SK-N-SH (cell line): ENCODE measurements at regions not wholly inside any gene's neighbourhood (a gene's known extent, or its start where the extent isn't known, plus 50 kb on each side); places are given as distances from the start of the nearest gene placed in this dataset.

ENCODE experiments used
- CTCF ChIA-PET: fragments of 300-600, 350-600 bp; formaldehyde crosslinking; extraction: SDS; loops from one replicate; lab custom pipeline; 2021; lab: Yijun Ruan, JAX
- POLR2A ChIA-PET: fragments of 350-600 bp; sonication (Branson Sonifier 250); formaldehyde crosslinking; extraction: SDS; loops from one replicate; lab custom pipeline; 2020; ENCODE audit warnings: antibody characterized with exemption, inconsistent platforms; lab: Yijun Ruan, JAX
- DNase-seq: peaks from one replicate; pipeline ENCODE4 v3.0.0; 2012
- H2AFZ ChIP-seq: fragments of 200-600 bp; sonication (generic); 2 replicates; pipeline ENCODE4 v1.8.1; 2016; ENCODE audit warnings: antibody characterized with exemption, mild to moderate bottlenecking, low read depth
- H3F3A ChIP-seq: fragments of 200-600 bp; sonication (generic); replicated peaks from 2 replicates; pipeline ENCODE3; 2016; ENCODE audit warnings: antibody characterized with exemption, mild to moderate bottlenecking; ENCODE audit not compliant: insufficient read depth
- H3K27ac ChIP-seq, 2 experiments: fragments of 200-500 bp in 1 of 2; fragments of 200-600 bp in 1 of 2; sonication (Bioruptor generic) in 1 of 2; sonication (generic), shearing (Covaris generic) in 1 of 2; 2 replicates each; pipeline versions ENCODE4 v1.5.1 to v1.6.1; 2014 to 2016; ENCODE audit warnings: low read depth in 2 of 2, inconsistent platforms in 1 of 2, low read length in 1 of 2, mild to moderate bottlenecking in 1 of 2, mixed read lengths in 1 of 2
- H3K27me3 ChIP-seq: fragments of 200-600 bp; sonication (generic), shearing (Covaris generic); 2 replicates; pipeline ENCODE4 v1.6.1; 2016; ENCODE audit warnings: mixed run types; ENCODE audit not compliant: insufficient read depth
- H3K36me3 ChIP-seq, 2 experiments: fragments of 200-500 bp in 1 of 2; fragments of 200-600 bp in 1 of 2; sonication (Bioruptor generic) in 1 of 2; sonication (generic) in 1 of 2; replicated peaks in 1 of 2; 2 replicates each; pipeline versions ENCODE3 to v1.5.1; 2014 to 2016; ENCODE audit warnings: low read length in 1 of 2, mild to moderate bottlenecking in 1 of 2; ENCODE audit not compliant: insufficient read depth in 2 of 2, control insufficient read depth in 1 of 2
- H3K4me1 ChIP-seq, 2 experiments: fragments of 200-500 bp in 1 of 2; fragments of 200-600 bp in 1 of 2; sonication (Bioruptor generic) in 1 of 2; sonication (generic), shearing (Covaris generic) in 1 of 2; 2 replicates each; pipeline versions ENCODE4 v1.5.1 to v1.6.1; 2014 to 2016; ENCODE audit warnings: low read depth in 1 of 2, low read length in 1 of 2, mixed run types in 1 of 2; ENCODE audit not compliant: insufficient read depth in 2 of 2, control insufficient read depth in 1 of 2
- H3K4me2 ChIP-seq: fragments of 200-600 bp; sonication (generic), shearing (Covaris generic); 2 replicates; pipeline ENCODE4 v1.6.1; 2017; ENCODE audit warnings: mixed run types
- H3K4me3 ChIP-seq, 2 experiments: fragments of 200-500 bp in 1 of 2; fragments of 200-600 bp in 1 of 2; sonication (Bioruptor generic) in 1 of 2; sonication (generic), shearing (Covaris generic) in 1 of 2; 2 replicates each; pipeline versions ENCODE4 v1.5.1 to v1.8.1; 2014 to 2016; ENCODE audit warnings: low read depth in 2 of 2, inconsistent platforms in 1 of 2, low read length in 1 of 2, mild to moderate bottlenecking in 1 of 2, mixed read lengths in 1 of 2, moderate library complexity in 1 of 2
- H3K79me2 ChIP-seq: fragments of 200-600 bp; sonication (generic); 2 replicates; pipeline ENCODE4 v1.8.1; 2017; ENCODE audit warnings: mild to moderate bottlenecking; ENCODE audit not compliant: insufficient read depth
- H3K9ac ChIP-seq: fragments of 200-600 bp; sonication (generic); 2 replicates; pipeline ENCODE4 v1.6.1; 2017; ENCODE audit warnings: mixed run types
- H3K9me2 ChIP-seq: fragments of 200-600 bp; sonication (generic); 2 replicates; pipeline ENCODE4 v1.6.1; 2017; ENCODE audit warnings: mixed run types
- H3K9me3 ChIP-seq: fragments of 200-600 bp; sonication (generic); 2 replicates; pipeline ENCODE4 v1.6.1; 2017; ENCODE audit warnings: mixed run types, mild to moderate bottlenecking, moderate library complexity
- H4K20me1 ChIP-seq: fragments of 200-600 bp; sonication (generic); 2 replicates; pipeline ENCODE4 v1.6.1; 2017; ENCODE audit warnings: mild to moderate bottlenecking, mixed run types; ENCODE audit not compliant: insufficient read depth
- CHD2 ChIP-seq: fragments of 150-350 bp; IDR thresholded peaks from 2 replicates; pipeline ENCODE4 v1.6.1; 2018; ENCODE audit warnings: low read length; ENCODE audit not compliant: partially characterized antibody
- EP300 ChIP-seq, 2 experiments: IDR thresholded peaks; 2 replicates each; pipeline versions ENCODE4 v1.4.0 to v1.6.1; 2012; ENCODE audit warnings: borderline replicate concordance in 1 of 2, low read depth in 1 of 2, low read length in 1 of 2
- FOXJ3 ChIP-seq: sonication (generic); formaldehyde crosslinking; IDR thresholded peaks from 2 replicates; pipeline ENCODE4 v1.5.1; 2020; ENCODE audit warnings: mild to moderate bottlenecking, missing genetic modification reagents
- FOXM1 ChIP-seq: IDR thresholded peaks from 2 replicates; pipeline ENCODE4 v1.4.0; 2012; ENCODE audit warnings: low read depth, mild to moderate bottlenecking
- GABPA ChIP-seq: IDR thresholded peaks from 2 replicates; pipeline ENCODE4 v1.4.0; 2012; ENCODE audit warnings: low read depth, mild to moderate bottlenecking
- NRF1 ChIP-seq: IDR thresholded peaks from 2 replicates; pipeline ENCODE4 v1.6.1; 2012; ENCODE audit warnings: low read depth, mild to moderate bottlenecking, low read length
- RAD21 ChIP-seq: IDR thresholded peaks from 2 replicates; pipeline ENCODE4 v1.6.1; 2012; ENCODE audit warnings: mild to moderate bottlenecking, low read length
- RCOR1 ChIP-seq: fragments of 150-350 bp; IDR thresholded peaks from 2 replicates; pipeline ENCODE4 v1.6.1; 2017; ENCODE audit warnings: antibody characterized with exemption, low read length
- RFX5 ChIP-seq: IDR thresholded peaks from 2 replicates; pipeline ENCODE4 v1.6.1; 2012; ENCODE audit warnings: mild to moderate bottlenecking, improper control_type of control experiment, low read length
- RXRA ChIP-seq: IDR thresholded peaks from 2 replicates; pipeline ENCODE4 v1.4.0; 2012; ENCODE audit warnings: low read depth, mild to moderate bottlenecking, borderline replicate concordance
- TCF12 ChIP-seq: IDR thresholded peaks from 2 replicates; pipeline ENCODE4 v1.4.0; 2012
- TEAD4 ChIP-seq: IDR thresholded peaks from 2 replicates; pipeline ENCODE4 v1.4.0; 2012; ENCODE audit warnings: mild to moderate bottlenecking, borderline replicate concordance; ENCODE audit not compliant: insufficient read depth
- YY1 ChIP-seq: IDR thresholded peaks from 2 replicates; pipeline ENCODE4 v1.4.0; 2012; ENCODE audit warnings: low read depth, mild to moderate bottlenecking
- WGBS: methylation state at CpG from one replicate; pipeline ENCODE4 v1.1.6; 2017; ENCODE audit warnings: low lambda C conversion rate; 5-methylcytosine and 5-hydroxymethylcytosine counted together

GRCh38 chr5:142512043-142513042, 173.5 kb downstream of the FGF1 start:
- H3F3A ChIP-seq: peaks cover 6% of the 10 kb centered on the region
- H3K9ac ChIP-seq: no peak overlapping the region
- no peak overlapping the region for H3K4me3 ChIP-seq
- H3K4me1 ChIP-seq: peaks cover 9 to 19% of the 10 kb centered on the region in 2 experiments; a peak in 3 of 4 replicates
- CTCF ChIA-PET: interaction anchor here (0.6 to 1.7 kb wide), 3 partner anchors 37 to 809 kb away, joined by 3 to 5 read pairs (median 3); no protein-coding TSS in a partner anchor
- no peaks in the 10 kb centered on the region for H3K9me3 ChIP-seq
- DNase-seq: no peak
- H3K79me2 ChIP-seq: no peaks in the 10 kb centered on the region
- H2AFZ ChIP-seq: no peak overlapping the region
- WGBS: 89% methylated on average over 16 of the region's 16 CpGs
- POLR2A ChIA-PET: interaction anchor here (0.7 kb wide), 1 partner anchor 19 kb away, joined by 4 read pairs; no protein-coding TSS in a partner anchor
- TF ChIP-seq TCF12 (no peak), GABPA (no peak), TEAD4 (no peak), CHD2 (no peak), EP300 (IDR thresholded peaks at IDR 0.05; ENCODE audit: borderline replicate concordance in 1 of 2, low read depth in 1 of 2, low read length in 1 of 2) (no peak), RFX5 (no peak), RAD21 (no peak), RXRA (no peak), FOXM1 (no peak), FOXJ3 (CRISPR knock-in tag) (no peak), RCOR1 (no peak)
- TF ChIP-seq, all 33 proteins: peak for 0
- H3K36me3 ChIP-seq: peaks cover 0 to 4% of the 10 kb centered on the region in 2 experiments
- no peak overlapping the region for H3K27ac ChIP-seq
- H3K9me2 ChIP-seq: no peaks in the 10 kb centered on the region
- no peak overlapping the region for H3K4me2 ChIP-seq
- no peaks in the 10 kb centered on the region for H4K20me1 ChIP-seq
- H3K27me3 ChIP-seq: no peaks in the 10 kb centered on the region

- peaks cover 13% of the 10 kb centered on the region for H3F3A ChIP-seq
- H3K9ac ChIP-seq: no peak overlapping the region
- H2AFZ ChIP-seq: no peak overlapping the region
- no peaks in the 10 kb centered on the region for H3K27me3 ChIP-seq
- no peak for DNase-seq
- no peaks in the 10 kb centered on the region for H3K9me2 ChIP-seq
- H3K4me1 ChIP-seq: peaks cover 9 to 19% of the 10 kb centered on the region in 2 experiments; a peak in 3 of 4 replicates
- no peaks in the 10 kb centered on the region for H3K79me2 ChIP-seq
- no peaks in the 10 kb centered on the region for H4K20me1 ChIP-seq
- ChIA-PET CTCF (interaction anchor here (1.7 kb wide), 1 partner anchor 38 kb away, joined by 5 read pairs; no protein-coding TSS in a partner anchor), POLR2A (no interaction called here)
- H3K36me3 ChIP-seq: peaks cover 0 to 4% of the 10 kb centered on the region in 2 experiments
- H3K27ac ChIP-seq: no peak overlapping the region
- no peaks in the 10 kb centered on the region for H3K9me3 ChIP-seq
- 97% methylated on average over 2 of the region's 2 CpGs for WGBS
- H3K4me2 ChIP-seq: no peak overlapping the region
- H3K4me3 ChIP-seq: no peak overlapping the region
- TF ChIP-seq NRF1: no peak
- TF ChIP-seq RFX5: no peak
- no peak for TF ChIP-seq YY1
- no peak for TF ChIP-seq EP300 (IDR thresholded peaks at IDR 0.05; ENCODE audit: borderline replicate concordance in 1 of 2, low read depth in 1 of 2, low read length in 1 of 2)
- no peak for TF ChIP-seq TEAD4
Measured at GRCh38 chr5:142511358-142511757, 174.5 kb downstream of the FGF1 start.
